Suprapubic skin (tissue), 4 donors: ENCODE measurements at regions not wholly inside any gene's neighbourhood (a gene's known extent, or its start where the extent isn't known, plus 50 kb on each side); places are given as distances from the start of the nearest gene placed in this dataset.

ENCODE experiments used
- CTCF ChIP-seq, 2 donors: fragments of 200-600 bp in 1 of 2; fragments of 450-650 bp in 1 of 2; sonication (generic) in 1 of 2; IDR thresholded peaks; one replicate each; pipeline ENCODE4 v1.5.1; 2016 to 2019; ENCODE audit warnings: antibody characterized with exemption in 2 of 2, mild to moderate bottlenecking in 1 of 2, moderate library complexity in 1 of 2
- EP300 ChIP-seq: sonication (generic); formaldehyde crosslinking; IDR thresholded peaks from one replicate; pipeline ENCODE4 v1.6.1; 2017; ENCODE audit warnings: antibody characterized with exemption
- POLR2A ChIP-seq, 2 donors: fragments of 450-650 bp; IDR thresholded peaks; one replicate each; pipeline ENCODE4 v1.6.1; 2017; ENCODE audit warnings: antibody characterized with exemption in 2 of 2, mild to moderate bottlenecking in 2 of 2, moderate library complexity in 2 of 2
- POLR2AphosphoS5 ChIP-seq, 3 donors: sonication (generic); formaldehyde crosslinking; IDR thresholded peaks; one replicate each; pipeline ENCODE4 v1.6.1; 2017; ENCODE audit warnings: antibody characterized with exemption in 3 of 3

- TF ChIP-seq CTCF (IDR thresholded peaks at IDR 0.05), result no peak
- no peak for TF ChIP-seq POLR2A (IDR thresholded peaks at IDR 0.05)
- TF ChIP-seq EP300, result no peak
- no peak for TF ChIP-seq POLR2AphosphoS5 (IDR thresholded peaks at IDR 0.05)
Measured at GRCh38 chr9:120336753-120337090, 243.2 kb downstream of the CDK5RAP2 start.
